Stimulated activated CD4-positive, alpha-beta T cell treated with anti-CD3 and anti-CD28 coated beads, Interleukin-1b, Interleukin-23, amount 100 ng/mL, for 48 hours (primary cell): ENCODE measurements at regions not wholly inside any gene's neighbourhood (a gene's known extent, or its start where the extent isn't known, plus 50 kb on each side); places are given as distances from the start of the nearest gene placed in this dataset.
A peak's percentile ranks its signal among the peaks of the same experiment; 100 is the strongest.
"Not testable (repeated sequence)": the region's sequence is repeated elsewhere in the genome, so short reads cannot be mapped to it uniquely, and the experiment has no call there.

Source experiments
- DNase-seq: peaks from one replicate; pipeline ENCODE4 v3.0.0-alpha.2; 2020

DNA sequence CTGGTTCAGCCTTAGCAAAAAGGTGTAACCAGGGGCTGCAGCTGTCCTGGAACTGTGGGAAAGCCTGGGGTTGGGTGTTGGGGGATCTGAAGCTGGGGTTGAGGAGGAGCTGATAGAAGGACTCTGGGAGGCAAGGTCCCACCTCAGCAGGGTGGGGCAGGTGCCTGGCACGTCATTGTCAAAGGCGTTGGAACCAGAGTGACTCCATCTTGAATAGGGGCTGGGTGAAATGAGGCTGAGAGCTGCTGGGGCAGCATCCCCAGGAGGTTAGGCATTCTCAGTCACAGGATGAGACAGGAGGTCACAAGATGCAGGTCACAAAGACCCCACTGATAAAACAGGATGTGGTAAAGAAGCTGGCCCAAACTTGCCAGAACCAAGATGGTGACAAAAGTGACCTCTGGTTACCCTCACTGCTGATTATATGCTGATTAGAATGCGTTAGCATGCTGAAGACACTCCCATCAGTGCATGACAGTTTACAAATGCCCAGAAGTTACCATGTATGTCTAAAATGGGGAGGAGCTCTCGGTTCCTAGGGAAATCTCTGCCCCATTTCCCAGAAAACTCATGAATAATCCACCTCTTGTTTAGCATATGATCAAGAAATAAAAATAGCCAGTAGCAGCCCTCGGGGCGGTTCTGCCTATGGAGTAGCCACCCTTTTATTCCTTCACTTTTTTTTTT is 85.4 kb downstream of the IER5 start:
- DNase-seq, result no peak

DNA sequence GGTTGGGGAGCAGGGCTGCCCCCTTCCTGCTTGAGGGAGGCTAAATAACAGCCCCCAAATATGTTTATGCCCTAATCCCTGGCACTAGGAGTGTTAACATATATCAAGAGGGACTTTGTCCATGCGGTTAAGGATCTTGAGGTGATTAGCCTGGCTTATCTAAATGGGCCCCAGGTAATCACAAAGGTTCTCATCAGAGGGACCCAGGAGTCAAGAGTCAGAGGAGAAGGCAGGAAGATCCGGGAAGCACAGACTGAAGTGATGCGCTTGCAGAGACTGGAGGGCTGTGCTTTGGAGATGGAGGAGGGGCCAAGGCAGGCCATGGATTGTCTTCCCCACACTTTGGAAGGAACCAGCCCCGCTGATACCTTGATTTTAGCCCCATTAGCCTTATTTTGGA is 86.4 kb downstream of the IER5 start:
- no peak for DNase-seq

DNA sequence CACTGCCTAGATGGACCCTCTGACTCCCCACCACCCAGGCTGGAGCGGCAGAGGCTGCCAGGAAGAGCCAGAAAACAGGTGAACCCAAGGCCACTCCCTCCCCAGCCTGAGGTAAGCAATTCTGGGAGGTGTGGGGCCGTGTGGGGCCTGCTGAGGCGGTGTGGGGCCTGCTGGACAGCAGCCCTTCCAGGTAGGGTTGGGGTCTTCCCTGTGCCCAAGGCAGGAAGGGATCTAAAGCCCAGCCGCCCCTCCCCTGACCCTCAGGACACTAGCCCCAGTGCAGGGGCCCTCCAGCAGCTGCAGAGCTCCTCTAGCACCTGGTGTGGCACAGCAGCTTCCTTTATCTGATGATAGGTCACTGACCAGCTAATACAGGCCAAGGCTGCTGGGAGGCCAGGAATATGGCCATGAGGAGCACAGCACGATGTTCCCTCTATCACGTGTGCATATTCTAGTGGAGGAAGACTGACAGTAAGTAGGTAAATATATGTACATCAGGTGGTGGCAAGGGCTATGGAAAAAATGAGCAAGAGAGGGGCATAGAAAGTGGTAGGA is 86.9 kb downstream of the IER5 start:
- DNase-seq, result no peak

DNA sequence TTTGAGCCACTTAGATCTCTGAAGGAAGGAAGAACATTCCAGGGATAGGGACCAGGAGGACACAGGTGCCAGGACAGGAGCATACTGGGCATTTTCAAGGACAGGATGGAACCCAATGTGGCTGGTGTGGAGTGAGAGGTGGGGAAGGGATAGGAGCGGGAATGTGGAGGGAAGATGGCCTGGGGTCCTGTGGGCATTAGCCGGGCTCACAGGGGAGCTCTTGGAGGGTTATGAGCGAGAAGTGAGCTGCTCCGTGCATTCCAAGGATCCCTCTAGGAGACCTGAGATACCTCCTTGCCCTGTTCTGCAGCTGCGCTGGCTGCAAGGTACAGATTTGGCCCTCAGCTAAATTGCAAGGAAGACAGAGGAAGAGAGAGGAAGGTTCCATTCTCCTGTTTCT is 87.5 kb downstream of the IER5 start:
- no peak for DNase-seq

DNA sequence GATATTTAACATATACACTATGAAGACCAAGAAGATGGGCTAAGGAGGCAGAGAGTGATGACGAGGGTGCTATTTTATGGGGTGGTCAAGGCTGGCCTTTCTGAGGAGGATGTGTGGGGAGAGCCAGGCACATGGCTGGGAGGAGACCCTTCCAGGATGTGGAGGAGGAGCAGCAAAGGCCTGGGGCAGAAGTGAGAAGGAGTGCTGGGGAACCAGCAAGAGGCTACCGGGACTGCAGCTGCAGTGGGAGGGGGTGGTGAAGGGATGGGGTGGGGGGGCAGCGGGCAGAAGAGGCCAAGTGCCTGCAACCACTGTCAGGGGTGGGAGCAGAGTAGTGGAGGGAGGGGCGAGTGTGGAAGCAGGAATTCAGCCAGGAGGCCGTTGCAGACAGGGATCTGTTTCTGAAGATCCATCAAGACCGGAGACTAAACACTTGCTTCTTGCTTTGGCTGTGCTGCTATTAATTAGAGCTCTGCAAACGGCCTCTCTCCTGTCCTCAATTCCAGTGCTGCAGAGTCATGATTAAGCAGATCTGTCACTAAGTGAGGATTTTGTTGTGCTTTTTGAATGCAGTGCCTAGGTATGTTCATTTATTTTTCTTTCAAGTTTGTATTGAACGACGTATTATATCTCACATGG is 89.9 kb downstream of the IER5 start:
- DNase-seq, result no peak

DNA sequence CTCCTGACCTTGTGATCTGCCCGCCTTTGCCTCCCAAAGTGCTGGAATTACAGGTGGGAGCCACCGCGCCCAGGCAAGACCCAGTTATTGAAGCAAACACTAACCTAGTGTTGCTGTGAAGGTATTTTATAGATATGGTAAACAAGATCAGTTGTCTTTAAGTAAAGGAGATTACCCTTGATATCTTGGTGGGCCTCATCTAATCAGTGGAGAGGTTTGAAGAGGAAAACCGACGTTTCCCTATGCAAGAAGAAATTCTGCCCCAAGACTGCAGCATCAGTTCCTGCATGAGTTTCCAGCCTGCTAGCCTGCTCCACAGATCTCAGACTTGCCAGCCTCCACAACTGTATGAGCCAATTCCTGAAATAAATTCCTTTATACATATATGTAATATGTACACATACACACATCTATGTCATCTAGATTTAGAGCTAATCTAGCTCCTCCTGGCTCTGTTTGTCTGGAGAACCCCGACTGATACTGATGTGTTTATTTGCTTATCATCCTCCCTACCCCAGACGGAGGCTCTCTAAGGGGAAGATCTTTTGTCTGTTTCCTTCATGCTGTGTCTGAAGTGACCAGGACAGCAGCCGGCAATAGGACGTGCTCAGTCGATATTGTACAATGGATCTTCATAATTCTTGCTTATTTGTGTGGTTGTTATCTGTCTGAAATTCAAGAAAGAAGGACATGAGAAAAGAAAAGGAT is 90.9 kb downstream of the IER5 start:
- DNase-seq, result no peak

DNA sequence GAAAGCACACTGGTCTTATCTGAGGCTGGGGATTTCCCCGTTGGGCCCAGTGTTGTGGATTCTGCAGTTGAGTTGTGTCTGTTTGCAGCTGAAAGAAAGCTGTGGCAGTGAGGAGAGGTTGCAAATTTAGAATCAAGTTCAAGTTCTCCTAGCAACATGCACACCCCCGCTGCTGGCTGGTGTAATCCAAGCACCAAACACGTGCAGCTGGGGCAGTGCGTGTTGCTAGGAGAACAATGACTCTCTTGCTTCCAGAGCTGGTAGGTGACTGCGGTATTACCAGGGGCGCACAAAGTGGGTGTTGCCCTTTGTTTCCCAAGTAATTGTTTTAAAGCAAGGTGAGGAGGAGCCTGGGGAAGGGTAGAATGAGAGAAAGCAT is 91.5 kb downstream of the IER5 start:
- peak; percentile 58 for DNase-seq

DNA sequence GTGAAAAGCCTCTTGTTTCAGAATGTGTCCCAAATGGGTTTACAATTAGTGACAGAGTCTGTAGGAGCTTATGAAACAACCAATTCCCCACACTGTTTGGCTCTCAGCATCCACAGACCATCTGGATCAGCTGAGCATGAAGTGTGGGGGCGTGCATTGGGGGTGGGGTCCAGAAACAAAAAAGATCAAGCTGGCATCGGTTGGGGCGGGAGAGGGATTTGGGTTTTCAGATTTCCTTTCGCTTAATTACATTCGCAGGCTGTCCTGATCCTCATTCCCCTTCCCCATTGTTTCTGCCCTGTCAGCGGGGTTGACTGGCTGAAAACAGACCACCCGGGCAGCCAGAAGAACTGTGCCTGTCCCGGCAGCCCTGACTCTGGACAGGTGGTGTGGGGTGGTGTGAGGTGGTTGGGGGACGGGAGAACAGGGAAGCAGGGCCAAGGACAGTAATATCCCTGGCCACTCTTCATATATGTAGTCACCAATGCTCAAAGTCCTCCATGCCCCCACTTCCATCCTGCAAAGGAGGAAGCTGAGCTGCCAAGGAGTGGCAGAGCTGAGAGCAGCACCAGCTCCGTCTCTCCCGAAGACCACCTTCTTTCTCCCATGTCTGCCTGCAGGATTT is 92.0 kb downstream of the IER5 start:
- no peak for DNase-seq

DNA sequence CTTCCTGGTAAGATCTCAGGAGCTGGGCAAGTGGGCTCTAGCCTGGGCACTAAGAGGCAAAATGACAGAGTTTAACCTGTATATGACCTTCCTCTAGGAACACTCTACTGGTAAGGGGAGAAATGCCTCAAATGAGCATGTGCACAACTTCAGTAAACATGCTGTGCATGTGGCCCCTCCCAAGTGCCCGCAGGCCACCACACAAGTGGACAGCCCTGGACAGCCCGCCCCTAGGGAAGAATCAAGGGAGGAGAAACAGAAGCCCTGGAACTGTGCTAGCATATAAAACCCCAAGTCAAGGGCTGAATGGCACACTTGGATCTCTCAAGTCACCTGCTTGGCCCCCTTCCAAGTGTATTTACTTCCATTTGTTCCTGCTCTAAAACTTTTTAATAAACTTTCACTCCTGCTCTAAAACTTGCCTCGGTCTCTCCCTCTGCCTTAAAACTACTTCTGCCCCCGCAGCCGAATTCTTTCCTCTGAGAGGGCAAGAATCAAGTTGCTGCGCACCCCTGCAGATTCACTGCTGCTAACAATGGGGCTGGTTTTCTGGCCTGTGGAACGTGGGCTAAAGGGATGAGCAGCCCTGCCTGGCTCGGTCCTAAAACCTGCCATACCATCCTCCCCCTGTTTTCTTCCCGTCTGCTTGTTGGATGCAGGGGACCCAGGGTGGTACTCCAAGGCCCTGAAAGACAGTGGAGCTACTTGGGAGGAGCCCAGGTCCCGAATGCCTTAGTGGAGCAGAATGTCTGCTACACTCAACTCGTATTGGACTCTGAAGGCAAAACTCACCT is 93.5 kb downstream of the IER5 start:
- DNase-seq, result no peak

DNA sequence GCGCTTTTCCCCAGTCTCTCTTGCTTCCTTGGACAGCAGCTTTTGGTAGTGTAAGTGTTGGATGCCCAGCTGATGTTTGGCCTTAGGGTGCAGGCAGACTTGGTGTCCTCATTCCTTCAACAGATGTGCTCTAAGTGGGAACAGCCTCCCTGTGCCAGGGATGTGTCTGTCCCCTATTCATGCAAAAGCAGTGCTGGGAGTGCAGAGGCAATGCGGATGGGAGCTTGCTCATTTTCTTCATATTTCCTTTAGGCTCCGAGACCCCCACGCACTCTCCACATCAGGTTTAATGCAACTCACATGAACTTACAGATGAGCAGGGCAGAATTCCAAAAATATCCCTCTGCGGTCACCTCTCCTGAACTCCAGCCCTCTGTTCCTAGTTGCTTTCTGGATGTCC is 96.1 kb downstream of the IER5 start:
- DNase-seq, result no peak

DNA sequence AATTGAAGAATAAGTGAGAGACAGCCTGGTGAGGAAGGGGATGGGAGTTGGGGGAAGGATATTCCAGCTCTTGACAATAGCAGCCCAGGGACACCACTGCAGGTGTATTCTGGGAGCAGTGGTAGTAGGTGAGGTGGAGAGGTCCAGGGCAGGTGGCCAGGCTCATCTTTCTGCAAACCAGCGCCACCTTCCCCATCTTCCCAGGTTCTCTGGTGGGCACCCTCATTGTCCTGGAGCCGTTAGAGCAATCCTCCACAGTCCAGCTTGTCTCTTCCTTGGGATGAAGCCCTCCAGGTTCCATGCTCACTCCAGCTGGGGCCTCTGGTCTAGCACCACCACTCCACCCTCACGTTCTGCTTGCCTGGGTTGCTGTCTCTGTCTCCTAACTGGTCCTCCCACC is 97.0 kb downstream of the IER5 start:
- no peak for DNase-seq

DNA sequence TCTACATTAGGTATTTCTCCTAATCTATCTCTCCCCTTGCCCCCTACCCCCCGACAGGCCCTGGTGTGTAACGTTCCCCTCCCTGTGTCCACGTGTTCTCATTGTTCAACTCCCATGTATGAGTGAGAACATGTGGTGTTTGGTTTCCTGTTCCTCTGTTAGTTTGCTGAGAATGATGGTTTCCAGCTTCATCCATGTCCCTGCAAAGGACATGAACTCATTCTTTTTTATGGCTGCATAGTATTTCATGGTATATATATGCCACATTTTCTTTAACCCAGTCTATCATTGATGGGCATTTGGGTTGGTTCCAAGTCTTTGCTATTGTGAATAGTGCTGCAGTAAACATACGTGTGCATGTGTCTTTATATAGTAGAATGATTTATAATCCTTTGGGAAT is 97.6 kb downstream of the IER5 start:
- DNase-seq, result not testable (repeated sequence)

DNA sequence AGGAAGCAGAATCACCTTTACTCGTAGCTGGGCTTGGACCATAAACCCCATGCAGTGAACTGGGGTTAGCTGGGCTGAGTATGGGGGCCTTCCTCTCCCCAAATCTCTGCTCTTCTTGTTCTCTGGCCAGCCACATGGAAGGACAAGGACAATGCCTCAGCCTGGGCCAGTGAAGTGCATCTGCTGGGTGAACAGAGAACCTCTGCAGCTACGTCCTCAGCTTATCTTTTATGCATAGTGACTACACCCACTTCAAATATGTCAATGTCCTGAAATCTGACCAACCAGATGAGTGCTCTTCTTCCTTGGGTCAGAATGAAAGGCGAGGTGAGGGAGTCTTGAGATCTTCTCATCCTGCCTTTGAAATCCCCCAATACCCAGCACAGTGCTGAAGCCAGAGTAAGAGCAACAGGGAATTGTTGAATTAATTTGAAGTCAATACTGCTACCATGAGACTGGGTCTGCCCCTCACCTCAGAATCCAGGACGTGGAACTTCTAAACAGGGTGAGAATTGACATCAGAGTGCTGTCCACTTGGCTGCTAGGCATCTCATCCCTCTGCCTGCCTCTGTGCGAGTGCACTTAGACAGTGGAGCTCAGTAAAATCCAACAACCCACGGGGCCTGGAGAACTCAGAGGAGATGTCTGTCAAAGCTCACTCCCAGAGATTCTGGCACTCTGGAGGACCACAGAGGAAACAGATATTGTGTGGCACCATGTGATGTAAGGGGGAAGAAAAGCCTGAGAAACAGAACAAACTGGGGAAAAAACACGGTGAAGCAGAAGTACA is 99.0 kb downstream of the IER5 start:
- no peak for DNase-seq

DNA sequence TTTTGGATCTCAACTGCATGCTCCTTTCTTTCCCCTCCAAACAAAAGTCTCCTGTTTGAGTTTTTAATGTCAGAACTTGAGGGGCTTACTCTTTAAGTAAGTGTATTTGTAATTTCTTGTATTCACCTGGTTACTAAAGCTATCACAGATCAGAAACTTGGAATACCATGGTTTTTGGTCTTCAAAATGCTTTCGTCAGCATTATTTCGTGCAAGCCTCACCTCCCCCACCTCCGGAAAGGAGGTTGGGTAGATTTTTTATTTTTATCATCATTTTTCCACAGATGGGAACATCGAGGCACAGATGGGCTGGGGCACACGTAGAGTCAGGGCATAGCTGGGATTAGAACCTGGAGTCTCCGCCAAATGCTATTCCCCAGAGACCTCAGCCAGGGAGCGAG is 100.7 kb downstream of the IER5 start:
- no peak for DNase-seq

DNA sequence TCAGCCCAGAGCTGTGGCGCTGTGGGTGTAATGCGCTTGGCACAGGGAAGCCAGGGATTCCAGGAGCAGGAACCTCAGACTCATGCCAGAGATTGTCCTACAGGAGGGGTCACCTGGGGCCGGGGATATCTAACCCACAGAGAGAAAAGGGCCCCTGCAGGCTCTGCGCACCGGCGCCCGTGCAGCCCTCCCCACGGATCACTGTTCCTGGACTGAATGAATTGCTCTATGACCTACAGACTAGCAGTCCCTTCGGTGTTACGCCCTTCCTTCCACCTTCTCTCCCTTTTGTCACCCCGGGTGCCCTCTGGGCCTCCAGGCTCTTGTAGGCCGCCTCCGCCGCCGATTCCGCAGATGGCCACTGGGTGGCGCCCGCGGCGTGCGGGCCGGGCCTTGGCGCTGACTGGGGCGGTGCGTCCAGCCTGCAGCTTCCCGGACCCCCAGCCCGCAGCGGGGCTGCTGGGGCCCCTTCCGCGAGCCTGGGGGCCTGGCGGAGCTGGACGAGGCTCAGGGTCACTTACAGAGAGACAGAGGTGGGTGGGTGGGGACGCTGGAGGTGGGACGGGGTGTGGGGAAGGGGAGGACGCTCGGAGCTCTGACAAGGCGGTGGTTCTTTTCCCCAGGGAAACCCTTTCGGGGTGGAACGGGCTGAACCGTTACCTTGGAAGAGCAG is 101.3 kb downstream of the IER5 start:
- peak; percentile 74 for DNase-seq

DNA sequence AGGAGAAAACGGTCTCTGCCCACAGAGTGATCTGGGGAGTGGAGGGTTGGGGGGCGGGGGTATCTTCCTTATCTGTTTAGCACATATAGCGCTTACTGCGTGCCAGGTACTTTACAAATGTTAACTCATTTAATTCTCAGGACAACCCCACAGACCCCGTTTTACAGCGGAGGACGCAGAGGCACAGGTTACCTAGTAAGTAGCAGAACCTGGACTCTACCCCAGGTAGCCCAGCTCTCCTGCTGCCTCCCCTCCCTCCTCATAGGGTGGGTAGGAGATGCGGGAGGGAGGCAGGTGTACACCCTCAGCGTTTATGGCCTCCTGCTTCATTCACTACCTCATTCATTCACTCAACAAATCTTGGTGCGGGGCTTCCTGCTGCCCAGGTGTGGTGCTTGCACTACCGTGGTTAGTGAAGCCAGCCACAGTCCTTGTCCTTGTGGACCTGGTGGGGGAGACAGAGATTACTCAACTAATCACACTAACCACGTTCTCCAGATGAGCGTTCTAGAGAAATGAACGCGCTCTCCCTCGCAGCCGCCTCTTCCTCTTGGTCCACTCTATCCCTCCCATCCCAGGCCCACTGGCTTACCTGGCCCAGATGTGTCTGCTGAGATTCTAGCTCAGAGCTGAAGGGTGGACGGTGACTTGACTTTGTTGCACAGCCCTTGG is 102.0 kb downstream of the IER5 start:
- no peak for DNase-seq

DNA sequence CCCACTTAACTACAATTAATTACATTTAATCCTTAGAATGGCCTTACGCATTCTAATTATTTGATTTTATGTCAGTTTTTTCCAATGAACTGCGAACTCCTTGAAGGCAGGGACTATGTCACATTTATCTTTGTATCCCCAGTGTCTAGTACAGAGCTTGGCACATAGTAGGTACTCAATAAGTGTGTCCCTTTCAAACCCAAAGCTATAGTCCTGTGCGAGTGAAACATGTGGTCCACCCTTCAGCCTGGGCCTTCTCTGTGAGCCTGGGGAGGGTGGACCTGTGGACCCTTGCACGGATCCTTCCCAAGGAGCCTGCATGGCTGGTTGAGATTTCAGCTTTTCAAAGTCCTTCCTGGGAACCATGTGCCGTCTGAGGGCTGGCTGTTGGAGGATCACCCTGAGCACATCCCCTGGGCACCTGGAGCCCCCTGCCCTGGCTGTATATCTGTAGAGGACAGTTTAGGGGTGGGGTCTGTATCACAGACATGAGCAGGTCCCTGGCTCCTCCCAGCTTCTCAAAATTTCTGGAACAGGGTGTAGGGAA is 103.1 kb downstream of the IER5 start:
- DNase-seq, result no peak

DNA sequence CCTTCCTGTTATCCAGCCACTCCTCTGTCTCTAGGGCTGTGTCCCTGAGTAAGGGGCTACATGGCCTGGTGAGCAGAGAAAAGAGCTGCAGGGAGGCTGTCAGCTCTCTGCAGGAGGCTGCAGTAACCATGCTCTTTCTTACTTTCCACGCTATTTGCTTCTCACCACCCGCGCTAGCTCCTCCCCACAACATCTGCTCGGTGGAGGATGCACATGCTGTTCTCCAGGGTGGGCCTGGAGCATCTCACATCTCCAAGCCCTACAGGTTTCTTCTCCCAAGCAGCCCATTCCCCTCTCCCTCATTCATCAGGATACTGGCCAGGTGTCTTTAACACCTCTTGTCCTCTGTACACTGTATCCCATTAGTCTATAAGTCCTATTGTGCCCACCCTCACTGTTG is 103.8 kb downstream of the IER5 start:
- DNase-seq, result no peak

DNA sequence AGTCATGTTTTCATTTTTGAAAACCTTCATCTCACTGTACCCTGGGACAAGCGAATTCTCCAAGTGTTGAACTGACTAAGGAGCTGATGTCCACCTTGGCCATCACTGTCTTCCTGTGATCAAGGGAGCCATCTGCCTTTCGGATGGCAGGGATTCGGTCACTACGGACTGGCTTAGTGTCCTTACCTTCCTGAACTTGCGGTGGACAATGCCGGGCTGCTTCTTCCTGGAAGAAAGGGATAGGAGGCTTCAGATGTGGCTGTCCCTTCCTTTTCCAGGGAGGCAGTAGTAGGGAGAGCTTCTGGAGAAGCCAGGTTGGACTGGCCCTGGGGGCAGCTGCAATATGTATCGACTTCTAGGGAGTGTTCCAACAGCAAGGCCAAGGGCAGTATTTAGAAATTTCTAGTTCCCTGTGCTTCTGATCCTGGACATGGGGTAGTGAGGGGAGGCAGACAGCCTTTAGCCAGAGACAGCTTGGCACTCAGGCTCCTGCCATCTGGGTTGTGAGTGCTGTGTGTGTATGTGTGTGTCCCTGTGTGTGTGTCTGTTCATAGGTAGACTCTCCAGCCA is 114.6 kb downstream of the IER5 start:
- DNase-seq, result no peak

DNA sequence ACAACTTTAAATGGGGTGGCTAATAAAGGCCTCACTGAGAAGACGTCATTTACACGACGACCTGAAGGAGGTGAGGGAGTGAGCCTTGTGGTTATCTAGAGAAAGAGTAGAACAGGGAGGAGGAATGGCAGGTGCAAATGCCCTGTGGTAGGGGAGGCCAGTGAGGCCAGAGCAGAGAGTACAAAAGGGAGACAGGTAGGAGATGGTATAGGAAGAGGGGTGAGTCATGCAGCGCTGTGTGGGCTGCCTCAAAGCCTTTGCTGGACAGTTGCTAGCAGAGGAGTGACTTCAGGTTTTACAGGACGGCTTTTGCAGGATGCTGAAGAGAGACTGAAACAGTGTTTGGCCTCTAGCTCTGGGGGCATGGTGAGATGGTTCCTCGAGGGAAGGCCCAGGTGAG is 116.0 kb downstream of the IER5 start:
- DNase-seq, result no peak
